Muscle layer of duodenum (tissue), 2 donors: ENCODE measurements at regions not wholly inside any gene's neighbourhood (a gene's known extent, or its start where the extent isn't known, plus 50 kb on each side); places are given as distances from the start of the nearest gene placed in this dataset.

Experiments used
- H3K27ac ChIP-seq: one replicate; pipeline ENCODE4 v1.7.0; 2013; ENCODE audit warnings: mild to moderate bottlenecking, low read length
- H3K27me3 ChIP-seq: one replicate; pipeline ENCODE4 v1.7.0; 2013; ENCODE audit warnings: low read depth, mild to moderate bottlenecking, control low read depth, low read length
- H3K36me3 ChIP-seq, 2 donors: one replicate each; pipeline ENCODE4 v1.7.0; 2013; ENCODE audit warnings: low read length in 2 of 2, control low read depth in 1 of 2, mild to moderate bottlenecking in 1 of 2; ENCODE audit not compliant: insufficient read depth in 2 of 2, control insufficient read depth in 1 of 2
- H3K4me1 ChIP-seq, 2 donors: one replicate each; pipeline ENCODE4 v1.7.0; 2013; ENCODE audit warnings: low read length in 2 of 2, mild to moderate bottlenecking in 2 of 2, control low read depth in 1 of 2, moderate library complexity in 1 of 2; ENCODE audit not compliant: insufficient read depth in 2 of 2, control insufficient read depth in 1 of 2
- H3K4me3 ChIP-seq, 2 donors: one replicate each; pipeline ENCODE4 v1.7.0; 2013; ENCODE audit warnings: low read length in 2 of 2, low read depth in 1 of 2, mild to moderate bottlenecking in 1 of 2
- H3K9me3 ChIP-seq, 2 donors: one replicate each; pipeline ENCODE4 v1.7.0; 2013; ENCODE audit warnings: low read length in 2 of 2, control low read depth in 1 of 2, mild to moderate bottlenecking in 1 of 2; ENCODE audit not compliant: control insufficient read depth in 1 of 2
- donor health status: healthy.

- Histone ChIP-seq H3K27me3 (no peaks in the 10 kb centered on the region), H3K27ac (no peak overlapping the region), H3K9me3 (no peaks in the 10 kb centered on the region), H3K4me1 (peaks cover 0 to 14% of the 10 kb centered on the region in 2 donors), H3K4me3 (no peak overlapping the region), H3K36me3 (no peaks in the 10 kb centered on the region)
These were observed 87.5 kb upstream of the PPP2R2B start for GRCh38 chr5:146965761-146966659.

- Histone ChIP-seq H3K27me3 (no peaks in the 10 kb centered on the region), H3K27ac (no peak overlapping the region), H3K36me3 (no peaks in the 10 kb centered on the region), H3K4me3 (no peak overlapping the region), H3K4me1 (peaks cover 0 to 14% of the 10 kb centered on the region in 2 donors), H3K9me3 (no peaks in the 10 kb centered on the region)
These were observed 89.1 kb upstream of the PPP2R2B start for GRCh38 chr5:146967646-146968045.

- peaks cover 0 to 7% of the 10 kb centered on the region in 2 donors for H3K4me1 ChIP-seq
- H3K36me3 ChIP-seq: no peaks in the 10 kb centered on the region
- no peaks in the 10 kb centered on the region for H3K9me3 ChIP-seq
- no peaks in the 10 kb centered on the region for H3K27me3 ChIP-seq
- H3K27ac ChIP-seq: no peak overlapping the region
- H3K4me3 ChIP-seq: no peak overlapping the region
These were observed 92.8 kb upstream of the PPP2R2B start for GRCh38 chr5:146971401-146971800.

GRCh38 chr5:146986469-146986868, 107.9 kb upstream of the PPP2R2B start:
- Histone ChIP-seq H3K9me3 (peaks cover 0 to 27% of the 10 kb centered on the region in 2 donors), H3K27ac (no peak overlapping the region), H3K4me3 (no peak overlapping the region), H3K4me1 (no peaks in the 10 kb centered on the region), H3K27me3 (no peaks in the 10 kb centered on the region), H3K36me3 (no peaks in the 10 kb centered on the region)

GRCh38 chr5:146993876-146994530, 115.4 kb upstream of the PPP2R2B start:
- no peak overlapping the region for H3K27ac ChIP-seq
- H3K27me3 ChIP-seq: no peaks in the 10 kb centered on the region
- H3K9me3 ChIP-seq: peaks cover 0 to 20% of the 10 kb centered on the region in 2 donors
- no peaks in the 10 kb centered on the region for H3K36me3 ChIP-seq
- H3K4me1 ChIP-seq: no peaks in the 10 kb centered on the region
- no peak overlapping the region for H3K4me3 ChIP-seq

GRCh38 chr5:146995878-146996277, 117.3 kb upstream of the PPP2R2B start:
- Histone ChIP-seq H3K27me3 (no peaks in the 10 kb centered on the region), H3K4me3 (no peak overlapping the region), H3K4me1 (no peaks in the 10 kb centered on the region), H3K27ac (no peak overlapping the region), H3K36me3 (no peaks in the 10 kb centered on the region), H3K9me3 (peaks cover 0 to 7% of the 10 kb centered on the region in 2 donors)

GRCh38 chr5:147015405-147015804, 136.8 kb upstream of the PPP2R2B start:
- no peak overlapping the region for H3K27ac ChIP-seq
- no peaks in the 10 kb centered on the region for H3K36me3 ChIP-seq
- H3K9me3 ChIP-seq: no peaks in the 10 kb centered on the region
- H3K4me3 ChIP-seq: no peak overlapping the region
- H3K4me1 ChIP-seq: no peaks in the 10 kb centered on the region
- H3K27me3 ChIP-seq: no peaks in the 10 kb centered on the region

- Histone ChIP-seq H3K4me1 (no peaks in the 10 kb centered on the region), H3K27me3 (no peaks in the 10 kb centered on the region), H3K4me3 (no peak overlapping the region), H3K9me3 (no peaks in the 10 kb centered on the region), H3K27ac (no peak overlapping the region), H3K36me3 (no peaks in the 10 kb centered on the region)
These were observed 138.6 kb upstream of the PPP2R2B start for GRCh38 chr5:147017191-147017590.

- Histone ChIP-seq H3K4me3 (no peak overlapping the region), H3K4me1 (no peaks in the 10 kb centered on the region), H3K27me3 (no peaks in the 10 kb centered on the region), H3K36me3 (no peaks in the 10 kb centered on the region), H3K27ac (no peak overlapping the region), H3K9me3 (no peaks in the 10 kb centered on the region)
These were observed 139.1 kb upstream of the PPP2R2B start for GRCh38 chr5:147017621-147018020.

GRCh38 chr5:147018812-147019211, 140.3 kb upstream of the PPP2R2B start:
- no peaks in the 10 kb centered on the region for H3K9me3 ChIP-seq
- H3K4me1 ChIP-seq: no peaks in the 10 kb centered on the region
- H3K4me3 ChIP-seq: no peak overlapping the region
- H3K27me3 ChIP-seq: no peaks in the 10 kb centered on the region
- H3K36me3 ChIP-seq: no peaks in the 10 kb centered on the region
- no peak overlapping the region for H3K27ac ChIP-seq

GRCh38 chr5:147036691-147037245, 158.2 kb upstream of the PPP2R2B start:
- H3K4me3 ChIP-seq: no peak overlapping the region
- H3K27ac ChIP-seq: no peak overlapping the region
- H3K4me1 ChIP-seq: no peaks in the 10 kb centered on the region
- H3K27me3 ChIP-seq: no peaks in the 10 kb centered on the region
- H3K9me3 ChIP-seq: no peaks in the 10 kb centered on the region
- no peaks in the 10 kb centered on the region for H3K36me3 ChIP-seq
